HG02678 (cell line): ENCODE measurements at regions not wholly inside any gene's neighbourhood (a gene's known extent, or its start where the extent isn't known, plus 50 kb on each side); places are given as distances from the start of the nearest gene placed in this dataset.
"Not testable (repeated sequence)": the region's sequence is repeated elsewhere in the genome, so short reads cannot be mapped to it uniquely, and the experiment has no call there.

Experiments
- ATAC-seq: cut with Tn5 transposase; IDR thresholded peaks from one replicate; pipeline ENCODE4 v1.9.1; 2021; ENCODE audit warnings: mild to moderate bottlenecking, moderate library complexity; ENCODE audit not compliant: unreplicated experiment

- ATAC-seq = no peak
These were observed 361.0 kb downstream of the ETV1 start for GRCh38 chr7:13628239-13629001.

- ATAC-seq = not testable (repeated sequence)
These were observed 358.0 kb downstream of the ETV1 start for GRCh38 chr7:13631207-13632049.

GRCh38 chr7:13633857-13634256 is 355.6 kb downstream of the ETV1 start:
- ATAC-seq = no peak

- no peak for ATAC-seq
These were observed 350.1 kb downstream of the ETV1 start for GRCh38 chr7:13639396-13639795.

- ATAC-seq = no peak
These were observed 347.8 kb downstream of the ETV1 start for GRCh38 chr7:13641714-13642113.

GRCh38 chr7:13651167-13651566 is 338.3 kb downstream of the ETV1 start:
- no peak for ATAC-seq

GRCh38 chr7:13656330-13656729 is 333.1 kb downstream of the ETV1 start:
- ATAC-seq = no peak

GRCh38 chr7:13673290-13673689 is 316.2 kb downstream of the ETV1 start:
- no peak for ATAC-seq

- no peak for ATAC-seq
These were observed 306.8 kb downstream of the ETV1 start for GRCh38 chr7:13682626-13683025.

GRCh38 chr7:13687500-13687899 is 302.0 kb downstream of the ETV1 start:
- ATAC-seq = no peak

- ATAC-seq = no peak
These were observed 296.9 kb downstream of the ETV1 start for GRCh38 chr7:13692548-13692947.

- no peak for ATAC-seq
These were observed 287.2 kb downstream of the ETV1 start for GRCh38 chr7:13702251-13702650.

GRCh38 chr7:13708670-13709069 is 280.8 kb downstream of the ETV1 start:
- ATAC-seq = no peak

- no peak for ATAC-seq
These were observed 276.4 kb downstream of the ETV1 start for GRCh38 chr7:13713092-13713491.

GRCh38 chr7:13715534-13715933 is 273.9 kb downstream of the ETV1 start:
- no peak for ATAC-seq

- no peak for ATAC-seq
These were observed 272.4 kb downstream of the ETV1 start for GRCh38 chr7:13717031-13717430.

- ATAC-seq = no peak
These were observed 265.1 kb downstream of the ETV1 start for GRCh38 chr7:13724191-13724976.

- no peak for ATAC-seq
These were observed 264.4 kb downstream of the ETV1 start for GRCh38 chr7:13724977-13725566.

GRCh38 chr7:13725591-13725990 is 263.9 kb downstream of the ETV1 start:
- no peak for ATAC-seq

- ATAC-seq = no peak
These were observed 262.2 kb downstream of the ETV1 start for GRCh38 chr7:13727279-13727678.

GRCh38 chr7:13727751-13728150 is 261.7 kb downstream of the ETV1 start:
- no peak for ATAC-seq
